Activated CD8-positive, alpha-beta T cell treated with anti-CD3 and anti-CD28 coated beads, Interleukin-2, amount 10 ng/mL, durations not matched to agents 7 days and 5 days (primary cell): ENCODE measurements at regions not wholly inside any gene's neighbourhood (a gene's known extent, or its start where the extent isn't known, plus 50 kb on each side); places are given as distances from the start of the nearest gene placed in this dataset.

Experiments used
- ATAC-seq: fragments of 150-1000 bp; cut with Tn5 transposase; one replicate; pipeline ENCODE4 v1.10.0; 2021; ENCODE audit warnings: moderate library complexity
- CTCF ChIA-PET: fragments of 350-600 bp; sonication (Branson Sonifier 250); formaldehyde crosslinking; loops from one replicate; lab custom pipeline; 2021; ENCODE audit warnings: antibody characterized with exemption; lab: Charles Lee
- POLR2A ChIA-PET: fragments of 350-600 bp; sonication (Branson Sonifier 250); formaldehyde crosslinking; loops from one replicate; lab custom pipeline; 2021; ENCODE audit warnings: antibody characterized with exemption; lab: Charles Lee
- DNase-seq: peaks from one replicate; pipeline ENCODE4 v3.0.0-alpha.2; 2020
- H3K27ac Mint-ChIP-seq: one replicate; pipeline ENCODE4 v1.8.0; 2021; ENCODE audit warnings: mild to moderate bottlenecking, mixed read lengths
- H3K27me3 Mint-ChIP-seq: one replicate; pipeline ENCODE4 v1.8.0; 2021; ENCODE audit warnings: low read depth, mixed read lengths
- H3K36me3 Mint-ChIP-seq: one replicate; pipeline ENCODE4 v1.8.0; 2021; ENCODE audit warnings: low read depth, mixed read lengths
- H3K4me1 Mint-ChIP-seq: one replicate; pipeline ENCODE4 v1.8.0; 2021; ENCODE audit warnings: low read depth, mixed read lengths
- H3K4me3 Mint-ChIP-seq: one replicate; pipeline ENCODE4 v1.8.0; 2021; ENCODE audit warnings: mild to moderate bottlenecking, mixed read lengths
- H3K9me3 Mint-ChIP-seq: one replicate; pipeline ENCODE4 v1.8.0; 2022; ENCODE audit warnings: mixed read lengths; ENCODE audit not compliant: insufficient read depth

- no peak overlapping the region for H3K4me3 Mint-ChIP-seq
- H3K4me1 Mint-ChIP-seq, result peaks cover 12% of the 10 kb centered on the region
- DNase-seq, result no peak
- POLR2A ChIA-PET, result no interaction called here
- no peaks in the 10 kb centered on the region for H3K9me3 Mint-ChIP-seq
- CTCF ChIA-PET, result no interaction called here
- no peak overlapping the region for H3K27ac Mint-ChIP-seq
- no peaks in the 10 kb centered on the region for H3K36me3 Mint-ChIP-seq
- no peak for ATAC-seq
- H3K27me3 Mint-ChIP-seq, result peaks cover 25% of the 10 kb centered on the region
Observed at GRCh38 chr13:110773480-110773879, 60.0 kb downstream of the ING1 start.

- no peak overlapping the region for H3K27ac Mint-ChIP-seq
- H3K4me1 Mint-ChIP-seq, result peaks cover 12% of the 10 kb centered on the region
- H3K9me3 Mint-ChIP-seq, result no peaks in the 10 kb centered on the region
- H3K36me3 Mint-ChIP-seq, result no peaks in the 10 kb centered on the region
- H3K27me3 Mint-ChIP-seq, result peaks cover 22% of the 10 kb centered on the region
- ATAC-seq (no peak), DNase-seq (no peak)
- ChIA-PET POLR2A (no interaction called here), CTCF (no interaction called here)
- no peak overlapping the region for H3K4me3 Mint-ChIP-seq
Observed at GRCh38 chr13:110774051-110774450, 60.6 kb downstream of the ING1 start.

GRCh38 chr13:110774490-110774889, 61.0 kb downstream of the ING1 start:
- H3K36me3 Mint-ChIP-seq, result no peaks in the 10 kb centered on the region
- H3K27me3 Mint-ChIP-seq, result peaks cover 20% of the 10 kb centered on the region
- H3K4me1 Mint-ChIP-seq, result peaks cover 12% of the 10 kb centered on the region
- ChIA-PET POLR2A (no interaction called here), CTCF (no interaction called here)
- H3K4me3 Mint-ChIP-seq, result no peak overlapping the region
- H3K9me3 Mint-ChIP-seq, result no peaks in the 10 kb centered on the region
- DNase-seq (no peak), ATAC-seq (no peak)
- H3K27ac Mint-ChIP-seq, result no peak overlapping the region

- peaks cover 20% of the 10 kb centered on the region for H3K27me3 Mint-ChIP-seq
- H3K27ac Mint-ChIP-seq, result no peak overlapping the region
- DNase-seq, result no peak
- ChIA-PET POLR2A (no interaction called here), CTCF (no interaction called here)
- peaks cover 11% of the 10 kb centered on the region for H3K4me1 Mint-ChIP-seq
- H3K36me3 Mint-ChIP-seq, result no peaks in the 10 kb centered on the region
- no peaks in the 10 kb centered on the region for H3K9me3 Mint-ChIP-seq
- no peak overlapping the region for H3K4me3 Mint-ChIP-seq
- no peak for ATAC-seq
Observed at GRCh38 chr13:110775576-110775975, 62.1 kb downstream of the ING1 start.

- CTCF ChIA-PET, result no interaction called here
- no peaks in the 10 kb centered on the region for H3K36me3 Mint-ChIP-seq
- H3K4me3 Mint-ChIP-seq, result no peak overlapping the region
- H3K9me3 Mint-ChIP-seq, result peaks cover under 1% of the 10 kb centered on the region
- H3K27me3 Mint-ChIP-seq, result peaks cover 18% of the 10 kb centered on the region
- POLR2A ChIA-PET, result no interaction called here
- DNase-seq, result no peak
- no peak for ATAC-seq
- peaks cover 6% of the 10 kb centered on the region for H3K4me1 Mint-ChIP-seq
- H3K27ac Mint-ChIP-seq, result no peak overlapping the region
Observed at GRCh38 chr13:110777251-110777820, 63.8 kb downstream of the ING1 start.

GRCh38 chr13:110779022-110779421, 65.5 kb downstream of the ING1 start:
- no peak overlapping the region for H3K4me3 Mint-ChIP-seq
- ATAC-seq (no peak), DNase-seq (no peak)
- CTCF ChIA-PET, result no interaction called here
- H3K36me3 Mint-ChIP-seq, result no peaks in the 10 kb centered on the region
- peaks cover 4% of the 10 kb centered on the region for H3K9me3 Mint-ChIP-seq
- H3K4me1 Mint-ChIP-seq, result peaks cover 6% of the 10 kb centered on the region
- peaks cover 15% of the 10 kb centered on the region for H3K27me3 Mint-ChIP-seq
- POLR2A ChIA-PET, result no interaction called here
- no peak overlapping the region for H3K27ac Mint-ChIP-seq

GRCh38 chr13:110780422-110780821, 66.9 kb downstream of the ING1 start:
- Mint-ChIP-seq H3K4me3 (no peak overlapping the region), H3K27ac (no peak overlapping the region), H3K9me3 (peaks cover 4% of the 10 kb centered on the region), H3K4me1 (peaks cover 6% of the 10 kb centered on the region), H3K36me3 (no peaks in the 10 kb centered on the region), H3K27me3 (peaks cover 15% of the 10 kb centered on the region)
- DNase-seq (no peak), ATAC-seq (no peak)
- ChIA-PET CTCF (no interaction called here), POLR2A (no interaction called here)

- DNase-seq (no peak), ATAC-seq (no peak)
- H3K36me3 Mint-ChIP-seq, result no peaks in the 10 kb centered on the region
- no peaks in the 10 kb centered on the region for H3K4me1 Mint-ChIP-seq
- POLR2A ChIA-PET, result no interaction called here
- CTCF ChIA-PET, result no interaction called here
- peaks cover 4% of the 10 kb centered on the region for H3K9me3 Mint-ChIP-seq
- no peak overlapping the region for H3K4me3 Mint-ChIP-seq
- peaks cover 11% of the 10 kb centered on the region for H3K27me3 Mint-ChIP-seq
- H3K27ac Mint-ChIP-seq, result no peak overlapping the region
Observed at GRCh38 chr13:110782185-110782584, 68.7 kb downstream of the ING1 start.

GRCh38 chr13:110784704-110785103, 71.2 kb downstream of the ING1 start:
- peaks cover 12% of the 10 kb centered on the region for H3K27me3 Mint-ChIP-seq
- no peak overlapping the region for H3K27ac Mint-ChIP-seq
- CTCF ChIA-PET, result no interaction called here
- DNase-seq (no peak), ATAC-seq (no peak)
- H3K4me3 Mint-ChIP-seq, result no peak overlapping the region
- no peaks in the 10 kb centered on the region for H3K36me3 Mint-ChIP-seq
- H3K4me1 Mint-ChIP-seq, result no peaks in the 10 kb centered on the region
- POLR2A ChIA-PET, result no interaction called here
- H3K9me3 Mint-ChIP-seq, result peaks cover 4% of the 10 kb centered on the region

- CTCF ChIA-PET, result no interaction called here
- Mint-ChIP-seq H3K27me3 (peaks cover 14% of the 10 kb centered on the region), H3K27ac (no peak overlapping the region), H3K4me3 (no peak overlapping the region), H3K9me3 (peaks cover 16% of the 10 kb centered on the region), H3K36me3 (no peaks in the 10 kb centered on the region), H3K4me1 (no peaks in the 10 kb centered on the region)
- ATAC-seq (no peak), DNase-seq (no peak)
- POLR2A ChIA-PET, result no interaction called here
Observed at GRCh38 chr13:110788778-110789177, 75.3 kb downstream of the ING1 start.

GRCh38 chr13:110789871-110790270, 76.4 kb downstream of the ING1 start:
- no peak overlapping the region for H3K4me3 Mint-ChIP-seq
- no peak for ATAC-seq
- H3K4me1 Mint-ChIP-seq, result no peaks in the 10 kb centered on the region
- no peak for DNase-seq
- peaks cover 9% of the 10 kb centered on the region for H3K27me3 Mint-ChIP-seq
- H3K9me3 Mint-ChIP-seq, result peaks cover 16% of the 10 kb centered on the region
- no peaks in the 10 kb centered on the region for H3K36me3 Mint-ChIP-seq
- POLR2A ChIA-PET, result no interaction called here
- H3K27ac Mint-ChIP-seq, result no peak overlapping the region
- CTCF ChIA-PET, result interaction anchor here (0.9 kb wide), 1 partner anchor 28 kb away, joined by 3 read pairs; no protein-coding TSS in a partner anchor

GRCh38 chr13:110790371-110790770, 76.9 kb downstream of the ING1 start:
- H3K4me3 Mint-ChIP-seq, result no peak overlapping the region
- ChIA-PET POLR2A (no interaction called here), CTCF (no interaction called here)
- H3K27ac Mint-ChIP-seq, result no peak overlapping the region
- ATAC-seq (no peak), DNase-seq (no peak)
- peaks cover 16% of the 10 kb centered on the region for H3K9me3 Mint-ChIP-seq
- H3K36me3 Mint-ChIP-seq, result no peaks in the 10 kb centered on the region
- H3K27me3 Mint-ChIP-seq, result peaks cover 8% of the 10 kb centered on the region
- no peaks in the 10 kb centered on the region for H3K4me1 Mint-ChIP-seq

GRCh38 chr13:110794209-110794608, 80.7 kb downstream of the ING1 start:
- Mint-ChIP-seq H3K27ac (no peak overlapping the region), H3K9me3 (peaks cover 16% of the 10 kb centered on the region), H3K36me3 (no peaks in the 10 kb centered on the region), H3K4me3 (no peak overlapping the region), H3K27me3 (peaks cover 17% of the 10 kb centered on the region), H3K4me1 (peaks cover under 1% of the 10 kb centered on the region)
- DNase-seq, result no peak
- ATAC-seq, result no peak
- POLR2A ChIA-PET, result no interaction called here
- CTCF ChIA-PET, result no interaction called here
